Amniotic epithelial cell (primary cell): ENCODE measurements at regions not wholly inside any gene's neighbourhood (a gene's known extent, or its start where the extent isn't known, plus 50 kb on each side); places are given as distances from the start of the nearest gene placed in this dataset.

ENCODE experiments used
- DNase-seq: peaks from one replicate; pipeline ENCODE4 v3.0.0-alpha.2; 2010; ENCODE audit warnings: low read depth

DNA sequence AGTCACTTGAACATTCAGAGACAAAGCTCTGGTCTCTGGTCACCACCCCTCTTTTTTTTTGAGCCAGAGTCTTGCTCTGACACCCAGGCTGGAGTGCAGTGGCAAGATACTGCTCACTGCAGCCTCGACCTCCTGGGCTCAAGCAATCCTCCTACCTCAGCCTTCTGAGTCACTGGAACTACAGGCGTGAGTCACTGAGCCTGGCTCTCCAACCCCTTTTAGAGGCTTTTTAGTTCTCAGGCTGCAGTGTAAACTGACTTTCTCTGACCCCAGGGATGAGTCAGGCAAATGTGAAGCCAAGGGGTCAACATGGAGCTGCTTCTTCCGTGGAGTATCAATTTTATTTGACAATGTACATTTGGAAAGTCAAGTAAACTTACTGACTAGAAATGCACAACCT lies 229.2 kb downstream of the PTTG2 start:
- peak; percentile 82 for DNase-seq

DNA sequence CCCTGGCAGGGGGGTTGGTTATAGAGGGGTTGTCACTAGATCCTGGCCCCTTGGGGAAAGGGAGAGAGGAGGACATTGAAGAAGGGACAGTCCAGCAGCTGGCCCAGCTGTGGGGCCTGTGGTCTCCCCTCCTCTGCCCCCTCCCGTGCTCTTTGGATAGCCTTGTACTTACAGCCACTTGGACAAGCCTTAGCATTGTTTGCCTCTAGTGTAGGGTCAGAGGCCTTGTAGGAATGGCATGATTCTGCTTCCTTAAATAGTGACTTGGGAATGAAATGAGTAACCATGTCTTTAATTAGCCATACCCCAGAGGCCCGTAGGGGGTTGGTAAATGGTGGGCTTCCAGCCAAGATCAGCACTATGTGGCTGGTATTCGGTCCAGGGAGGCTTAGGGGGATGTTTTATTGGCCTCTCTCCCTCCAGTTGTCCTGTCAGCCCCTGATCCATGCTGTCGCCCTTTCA lies 230.6 kb downstream of the PTTG2 start:
- peak; percentile 21 for DNase-seq

DNA sequence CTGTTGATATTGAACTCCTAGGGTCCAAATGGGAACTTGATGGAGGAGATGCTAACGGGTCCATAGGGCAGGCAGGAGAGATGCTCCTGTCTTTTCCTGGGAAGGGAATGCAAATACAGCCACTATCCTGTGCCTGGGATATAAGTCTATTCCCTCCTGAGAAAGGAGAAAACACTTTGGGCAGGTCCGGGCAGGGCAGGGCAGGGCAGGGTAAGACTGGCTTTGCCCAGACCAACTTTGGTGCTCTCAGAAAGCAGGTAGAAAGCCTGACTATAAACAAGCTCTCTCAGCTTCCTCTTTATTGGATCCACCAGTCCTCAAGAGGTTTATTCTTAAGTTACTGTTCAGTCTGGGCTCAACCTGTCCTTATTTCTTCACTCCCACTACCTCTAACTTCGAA lies 232.3 kb downstream of the PTTG2 start:
- DNase-seq, result no peak

DNA sequence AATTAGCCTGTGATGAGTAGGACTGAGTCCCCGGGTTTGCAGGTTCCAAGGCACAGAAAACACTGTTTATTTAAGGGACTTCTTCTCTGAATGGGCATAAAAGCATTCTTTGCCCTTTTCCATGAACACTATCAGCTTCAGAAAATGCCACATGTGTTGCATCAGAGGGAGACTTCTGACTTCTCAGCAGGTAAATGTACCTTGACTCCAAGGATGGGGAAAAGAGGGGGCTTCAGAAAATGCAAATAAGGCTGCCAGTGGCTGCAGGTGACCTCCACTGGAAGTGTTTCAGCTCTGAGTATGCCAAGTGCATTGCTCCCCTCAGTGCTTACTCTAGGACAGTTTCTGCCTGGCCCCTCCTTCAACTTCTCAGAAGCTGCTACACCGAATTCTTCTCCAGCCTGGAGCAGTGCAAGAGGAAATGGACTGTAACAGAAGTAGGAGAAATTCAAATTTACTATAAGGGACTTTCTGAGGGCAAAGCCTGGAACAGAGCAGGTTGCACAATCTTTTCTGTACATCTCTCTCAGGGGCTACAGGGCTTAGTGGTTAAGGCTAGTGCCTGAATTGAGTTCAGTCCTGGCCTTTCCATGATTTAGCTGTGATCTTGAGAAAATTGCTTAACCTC lies 233.2 kb downstream of the PTTG2 start:
- peak; percentile 46 for DNase-seq

DNA sequence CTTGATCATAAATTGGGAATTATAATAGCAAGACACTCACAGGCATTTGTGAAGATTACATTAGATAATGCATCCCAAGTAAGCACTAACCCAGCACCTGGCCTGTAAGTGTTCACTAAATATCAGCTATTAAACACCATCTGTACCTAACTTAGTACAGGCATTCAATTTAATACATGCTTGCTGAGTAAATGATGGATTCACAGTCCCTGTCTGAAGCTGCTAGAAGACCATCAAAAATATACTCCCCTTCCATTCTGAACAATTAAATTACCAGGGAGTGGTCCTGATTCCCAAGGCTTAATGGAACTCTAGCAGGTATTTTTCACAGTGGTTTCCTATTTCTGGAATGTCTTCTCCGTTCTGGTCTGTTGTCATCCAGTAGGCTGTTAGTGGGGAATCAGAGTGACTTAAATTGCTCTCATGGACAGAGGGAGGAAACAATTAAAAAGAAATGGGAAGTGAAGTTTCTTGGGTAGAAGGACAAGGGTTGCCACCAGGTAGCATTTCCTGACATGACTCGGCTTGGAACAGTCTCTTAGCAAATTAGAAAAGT lies 233.9 kb downstream of the PTTG2 start:
- DNase-seq, result no peak

DNA sequence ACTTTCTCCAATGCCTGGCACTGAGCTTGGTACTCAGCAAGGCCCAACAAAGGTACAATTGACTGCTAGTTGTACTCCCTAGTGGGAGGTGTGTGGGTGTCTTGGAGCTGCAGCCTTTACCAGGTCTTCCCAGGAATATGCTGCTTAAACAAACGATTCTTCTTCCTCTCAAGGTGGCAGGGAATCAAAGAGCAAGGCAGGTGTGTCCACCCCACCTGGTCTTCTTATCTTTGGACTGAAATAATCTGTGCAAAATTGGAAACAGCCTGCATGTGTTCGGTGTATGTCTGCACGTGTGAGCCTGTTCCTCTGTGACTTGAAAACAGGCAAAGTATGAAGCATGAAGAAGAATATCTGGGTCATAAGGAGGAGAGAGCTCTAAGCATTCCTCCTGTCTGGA lies 235.3 kb downstream of the PTTG2 start:
- no peak for DNase-seq

DNA sequence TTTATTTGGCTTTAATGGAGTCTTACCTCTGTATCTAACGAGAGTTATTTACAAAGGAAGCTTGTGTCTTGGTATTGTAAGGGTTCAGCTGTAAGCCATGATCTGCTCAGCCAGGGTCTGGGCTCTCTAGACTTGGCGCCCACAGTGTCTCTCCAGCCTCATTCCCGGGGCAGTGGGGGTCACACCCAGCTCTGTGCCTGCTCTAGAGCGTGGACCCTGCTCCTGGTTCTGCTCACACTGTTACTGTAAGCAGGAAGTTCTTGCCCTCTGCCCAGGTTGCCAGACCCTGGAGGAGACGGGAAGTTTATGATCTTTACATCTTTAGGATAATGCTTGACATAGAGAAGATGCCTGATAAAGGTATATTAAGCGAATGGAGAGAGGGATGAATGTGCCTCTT lies 235.7 kb downstream of the PTTG2 start:
- no peak for DNase-seq

DNA sequence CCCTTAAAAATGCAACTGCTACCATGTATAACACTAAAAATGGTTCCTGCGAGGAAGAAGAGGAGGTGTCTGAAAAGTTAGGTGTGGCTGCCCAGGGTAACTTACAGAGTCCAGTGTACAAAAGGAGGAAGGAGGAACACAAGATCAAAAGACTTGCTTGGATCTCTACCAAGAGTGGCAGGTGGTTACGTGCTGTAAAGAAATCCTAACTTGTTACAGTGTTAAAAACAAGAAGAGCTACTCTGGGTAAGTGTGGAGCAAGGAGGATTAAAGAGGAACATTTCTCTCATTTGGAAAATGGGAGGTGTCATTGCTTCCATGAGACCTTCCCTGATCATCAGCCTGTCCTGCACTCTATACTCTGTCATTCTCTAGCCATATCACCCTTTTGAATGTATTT lies 242.0 kb downstream of the PTTG2 start:
- no peak for DNase-seq

DNA sequence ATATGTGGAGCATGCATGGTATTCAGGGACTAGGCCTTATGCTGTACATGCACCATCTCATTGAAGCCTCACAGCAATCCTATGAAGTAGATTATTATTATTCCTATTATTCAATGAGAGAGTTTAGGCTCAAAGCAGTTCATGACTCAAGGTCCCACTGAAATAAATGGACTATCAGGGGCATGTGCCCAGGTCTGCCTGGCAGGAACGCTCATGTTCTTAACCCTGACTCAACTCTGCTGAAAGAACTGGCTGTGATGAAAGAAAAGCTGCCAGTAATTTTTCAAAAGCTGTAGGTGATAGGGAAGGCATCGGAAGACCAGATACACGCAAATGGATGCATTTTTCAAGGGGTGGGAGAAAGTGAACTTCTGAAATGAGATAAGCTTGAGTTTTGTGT lies 243.4 kb downstream of the PTTG2 start:
- DNase-seq, result no peak

DNA sequence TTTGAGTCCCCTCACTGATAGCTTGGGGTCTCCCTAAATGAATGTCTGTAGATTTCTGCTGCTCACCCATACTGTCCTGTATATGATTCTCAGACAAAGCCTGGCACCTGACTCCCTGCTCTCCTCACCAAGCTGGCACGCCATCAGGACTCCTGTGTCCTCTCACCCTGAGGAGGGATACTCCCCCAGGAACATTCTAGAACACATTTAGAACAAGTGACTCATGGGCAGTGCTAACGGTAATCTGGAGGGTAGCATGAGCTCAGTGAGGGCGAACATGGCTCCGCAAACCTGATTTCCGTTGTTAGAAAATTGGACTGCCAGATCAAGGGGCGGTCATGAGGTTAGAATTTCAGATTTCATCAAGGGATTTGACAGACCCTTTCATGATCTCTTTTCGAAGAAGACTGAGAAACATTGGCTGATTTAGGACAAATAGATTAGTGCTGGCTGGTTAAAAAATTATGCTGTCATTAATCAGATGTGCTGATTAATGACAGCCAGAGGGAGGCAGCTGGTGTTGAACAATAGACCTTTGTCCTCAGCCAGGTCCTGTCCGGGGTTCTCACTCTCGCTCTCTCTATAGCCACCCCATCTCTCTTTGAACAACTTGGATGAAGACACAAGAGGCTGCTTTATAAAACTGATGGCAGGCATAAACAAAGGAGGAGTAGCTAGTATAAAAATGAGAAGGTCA lies 244.3 kb downstream of the PTTG2 start:
- no peak for DNase-seq

DNA sequence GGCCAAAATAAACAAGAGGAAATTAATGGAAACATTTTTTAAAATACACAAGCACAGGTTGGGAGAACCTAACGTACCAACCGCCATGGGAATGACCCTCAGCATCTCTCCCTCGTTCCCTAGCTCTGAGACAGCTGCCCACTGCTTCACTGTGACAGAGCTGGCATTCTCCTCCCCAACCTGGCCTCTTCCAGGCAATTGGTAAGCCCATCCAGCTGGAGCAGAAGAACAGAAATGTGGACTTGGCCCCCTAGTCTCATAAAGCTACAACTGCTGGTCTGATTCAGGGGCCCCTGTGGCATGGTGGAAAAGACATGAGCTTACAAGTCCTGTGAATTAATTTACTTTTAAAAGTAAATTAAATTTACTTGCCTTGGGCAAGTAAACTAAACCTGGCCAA lies 245.1 kb downstream of the PTTG2 start:
- no peak for DNase-seq

DNA sequence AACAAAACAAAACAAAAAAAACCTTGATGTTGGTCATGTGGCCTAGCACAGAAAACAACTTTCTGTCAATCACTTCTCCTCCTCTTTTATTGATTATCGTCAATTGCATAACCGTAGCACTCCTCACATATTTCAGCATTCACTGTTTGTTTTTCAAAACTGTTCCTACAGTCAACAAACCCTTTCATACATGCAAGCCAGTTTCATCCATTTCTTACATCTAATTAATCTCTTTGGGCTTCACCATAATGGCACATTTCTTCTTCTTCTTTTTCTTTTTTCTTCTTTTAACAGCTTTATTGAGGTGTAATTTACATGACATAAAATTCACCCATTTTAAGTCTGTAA lies 246.9 kb downstream of the PTTG2 start:
- DNase-seq, result no peak

DNA sequence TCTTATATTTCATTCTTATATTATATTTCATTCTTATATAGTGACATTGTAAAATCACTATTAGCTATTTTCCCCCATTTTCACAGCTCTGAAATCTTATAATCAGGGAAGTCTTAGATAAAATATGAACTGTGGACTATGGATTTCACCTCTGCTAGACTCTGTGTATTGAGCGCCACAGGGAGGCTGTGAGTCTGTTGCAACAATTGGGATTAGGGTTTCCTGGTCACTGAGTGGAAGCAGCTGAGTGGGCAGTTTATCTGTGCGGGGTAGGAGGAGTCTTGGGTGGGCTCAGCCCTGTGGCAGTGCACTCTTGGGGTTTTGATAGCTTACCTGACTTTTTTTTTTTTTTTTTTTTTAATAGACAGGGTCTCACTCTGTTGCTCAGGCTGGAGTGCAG lies 249.5 kb downstream of the PTTG2 start:
- DNase-seq, result no peak

DNA sequence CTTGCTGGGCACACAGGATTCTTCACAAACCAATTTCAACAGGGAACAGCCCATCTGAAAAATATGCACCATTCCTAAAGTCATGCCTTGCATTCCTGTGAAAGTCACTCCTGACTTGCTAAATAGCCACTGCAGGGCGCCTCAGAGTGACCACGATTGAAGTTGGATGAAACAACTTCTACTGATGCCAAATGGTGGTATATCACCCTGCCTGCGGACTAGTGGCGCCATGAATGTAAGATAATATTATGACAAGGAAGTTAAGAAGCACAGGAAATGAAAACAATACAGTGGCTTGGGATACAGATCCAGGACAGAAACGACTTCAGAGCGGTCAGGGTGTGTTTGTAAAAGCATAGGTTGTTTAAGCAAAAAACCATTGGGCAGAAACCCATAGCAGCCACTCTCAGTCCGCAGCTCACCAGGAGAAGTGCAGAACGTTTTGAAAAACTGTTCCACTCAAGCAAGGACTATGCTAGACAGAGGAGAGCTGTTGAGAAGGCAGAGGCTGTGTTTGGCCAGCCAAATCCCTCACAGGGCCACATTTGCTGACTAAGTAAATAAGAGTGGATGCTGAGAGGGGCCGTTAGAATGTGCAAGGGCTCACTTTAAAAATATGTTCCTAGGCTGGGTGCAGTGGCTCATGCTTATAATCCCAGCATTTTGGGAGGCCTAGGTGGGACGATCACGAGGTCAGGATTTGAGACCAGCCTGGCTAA lies 250.4 kb downstream of the PTTG2 start:
- DNase-seq, result no peak

DNA sequence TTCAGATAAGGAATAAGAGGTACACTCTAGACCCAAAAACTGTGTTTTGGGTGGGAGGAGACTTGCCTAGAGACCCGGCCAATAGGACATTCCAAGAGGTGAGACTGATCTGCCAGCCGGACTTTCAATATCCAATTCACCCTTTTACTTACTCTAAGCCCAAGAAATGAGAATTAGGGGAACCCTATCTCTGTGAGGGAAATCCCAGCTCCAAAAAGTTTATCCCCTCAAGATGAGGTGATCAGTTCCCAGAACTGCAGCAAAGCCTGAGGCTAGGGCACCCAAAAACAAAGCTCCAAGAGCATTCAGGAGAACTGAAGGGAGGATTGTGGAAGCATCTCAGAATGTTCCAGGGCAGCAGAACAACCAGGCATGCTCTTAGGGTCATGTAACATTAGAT lies 251.7 kb downstream of the PTTG2 start:
- no peak for DNase-seq

DNA sequence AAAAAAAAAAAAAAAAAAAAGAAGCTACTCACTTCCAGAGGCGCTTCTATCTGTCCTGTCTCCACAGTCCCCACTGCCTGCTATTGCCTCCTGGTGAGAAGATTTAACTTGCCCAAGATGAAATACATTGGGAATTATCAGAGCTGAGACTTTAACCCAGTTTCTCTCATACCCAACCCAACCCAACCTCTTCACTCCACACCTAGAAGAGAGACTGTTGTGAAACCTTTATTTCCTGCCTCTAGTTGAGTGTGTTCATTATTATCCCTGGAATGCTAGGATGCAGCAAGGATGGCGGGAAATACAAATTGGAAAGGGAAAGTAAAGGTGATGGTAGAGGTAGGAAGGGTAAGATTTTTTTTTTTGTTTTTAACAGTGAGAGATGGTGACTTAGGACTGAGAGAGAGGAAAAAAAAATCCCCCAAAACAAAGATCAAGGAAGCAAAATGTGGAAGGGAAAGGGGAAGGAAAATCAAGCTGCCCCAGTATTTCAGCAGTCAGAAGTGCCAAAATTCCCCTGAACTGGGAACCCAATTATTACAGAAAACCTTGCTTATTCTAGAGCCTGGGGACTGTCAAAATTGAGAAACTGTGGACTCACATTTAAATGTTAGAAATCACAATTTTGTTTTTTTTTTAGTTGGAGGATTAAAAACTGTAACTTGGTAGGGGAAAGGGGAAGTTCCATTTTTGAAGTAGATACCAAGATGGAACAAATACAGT lies 253.0 kb downstream of the PTTG2 start:
- no peak for DNase-seq

DNA sequence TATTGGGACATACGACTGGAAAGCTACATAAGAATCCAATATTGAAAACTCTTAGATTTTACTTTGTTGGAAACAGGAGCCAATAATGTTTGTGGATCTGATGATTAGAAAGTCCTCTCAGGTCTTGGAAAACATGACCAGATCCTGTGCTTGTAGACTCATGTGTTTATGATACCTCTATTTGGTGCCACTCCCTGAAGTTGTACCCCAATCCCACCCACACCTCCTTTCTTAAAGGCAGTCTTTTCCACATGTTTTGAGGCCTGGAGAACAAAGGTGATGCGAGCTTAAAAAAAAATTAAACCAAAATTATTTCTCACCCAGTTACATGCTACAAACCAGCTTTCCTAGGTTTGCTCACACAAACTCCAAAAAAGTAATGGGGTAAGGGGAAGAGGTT lies 262.7 kb downstream of the PTTG2 start:
- no peak for DNase-seq

DNA sequence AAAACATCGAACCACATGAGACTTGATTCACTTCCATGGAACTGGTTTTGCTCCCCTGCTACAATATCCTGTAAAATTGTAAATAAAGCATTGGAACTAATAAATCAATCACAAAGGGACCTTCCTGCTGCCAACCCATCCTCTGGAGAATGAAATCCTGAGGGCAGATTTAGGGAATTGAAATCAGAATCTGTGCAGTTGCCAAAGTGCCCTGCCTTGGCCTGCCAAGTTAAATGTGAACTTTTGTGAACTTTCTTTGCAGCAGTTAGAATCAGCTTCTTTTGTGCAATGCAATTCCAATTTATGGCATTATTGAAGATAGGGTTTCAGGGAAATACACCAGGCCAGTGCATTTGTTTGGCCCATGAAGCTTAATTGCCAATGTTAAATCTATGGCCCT lies 263.1 kb downstream of the PTTG2 start:
- DNase-seq, result no peak

DNA sequence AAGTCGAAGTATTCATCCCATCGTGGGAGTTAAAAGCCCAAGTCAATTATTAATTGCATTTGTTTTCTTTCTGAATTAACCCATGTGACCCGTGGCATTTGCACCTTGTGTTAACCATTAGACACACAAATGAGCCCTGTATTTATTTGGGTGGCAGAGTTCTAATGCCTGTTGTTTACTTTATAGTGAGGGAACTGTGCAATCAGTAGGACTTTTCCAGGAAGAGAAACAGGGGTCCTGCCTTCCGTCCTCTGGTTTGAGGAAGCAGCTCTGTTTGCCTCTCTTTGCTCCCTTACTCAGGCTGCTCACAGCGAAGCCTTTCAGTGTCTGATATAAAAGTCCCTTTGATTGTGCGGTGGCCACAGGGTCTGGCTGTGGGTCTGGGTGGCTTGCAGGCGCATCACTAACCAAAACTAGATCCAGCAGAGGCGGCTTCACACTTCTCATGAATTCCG lies 263.6 kb downstream of the PTTG2 start:
- DNase-seq, result no peak

DNA sequence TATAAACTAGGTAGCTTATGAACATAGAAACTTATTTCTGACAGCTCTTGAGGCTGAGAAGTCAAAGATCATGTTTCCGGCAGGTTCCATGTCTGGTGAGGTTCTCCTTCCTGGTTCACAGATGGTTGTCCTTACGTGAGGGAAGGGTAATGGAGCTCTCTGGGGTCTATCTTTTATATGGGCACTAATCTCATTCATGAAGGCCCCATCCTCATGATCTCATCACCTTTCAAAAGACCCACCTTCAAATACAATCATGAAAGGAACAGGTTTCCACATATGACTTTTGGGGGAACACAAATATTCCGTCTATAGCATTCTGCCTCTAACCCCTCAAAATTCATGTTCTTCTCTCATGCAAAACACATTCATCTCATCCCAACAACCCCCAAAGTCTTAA lies 264.7 kb downstream of the PTTG2 start:
- DNase-seq, result no peak

DNA sequence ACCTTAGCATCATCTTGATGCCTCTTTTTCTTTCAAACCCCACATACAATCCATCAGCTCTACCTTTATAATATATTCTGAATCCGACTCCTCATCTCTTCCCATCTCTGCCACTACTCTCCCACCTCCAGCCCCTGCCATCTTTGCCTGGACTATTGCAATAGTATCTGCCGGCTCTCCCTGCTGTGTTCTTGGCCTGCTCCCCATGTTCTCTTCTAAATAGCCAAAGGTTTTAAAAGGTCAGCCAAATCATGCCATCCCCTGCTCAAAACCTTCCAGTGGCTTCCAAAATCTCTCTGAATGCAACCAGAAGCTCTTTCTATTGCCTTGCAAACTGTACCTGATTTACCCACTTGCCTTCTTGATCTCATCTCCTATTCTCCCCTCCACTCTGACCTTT lies 266.0 kb downstream of the PTTG2 start:
- DNase-seq, result no peak

DNA sequence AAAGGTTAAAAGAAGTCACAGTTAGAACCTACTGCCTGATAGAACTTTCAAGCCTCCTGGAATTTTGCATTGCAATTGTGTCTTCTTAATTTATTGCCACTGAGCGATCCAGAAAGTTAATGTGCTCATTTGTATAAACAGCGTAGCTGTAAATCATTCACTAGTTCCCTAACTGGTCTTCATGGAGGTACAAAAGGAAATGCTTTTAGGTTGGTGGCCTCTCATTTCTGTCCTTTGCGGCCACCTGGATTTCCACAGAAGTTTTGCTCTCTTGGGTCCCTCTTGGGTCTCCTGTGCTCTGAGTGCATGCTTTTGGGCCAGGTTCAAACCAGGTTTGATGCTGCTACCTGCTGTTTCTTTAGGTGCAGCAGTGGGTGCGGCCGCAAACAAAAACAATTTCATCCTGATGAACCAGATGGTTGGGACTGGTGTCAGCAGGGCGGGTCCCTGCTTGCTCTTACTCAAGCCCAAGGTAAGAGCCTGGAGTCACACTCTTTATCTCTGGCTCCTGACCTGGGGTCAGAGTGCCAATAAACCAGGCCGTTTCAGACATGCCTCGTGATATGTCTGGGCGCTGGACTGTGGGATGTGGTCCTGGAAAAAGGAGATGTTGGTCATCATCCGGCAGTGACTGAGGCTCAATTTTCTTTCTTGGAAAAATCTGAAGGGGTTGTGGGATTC lies 270.1 kb downstream of the PTTG2 start:
- DNase-seq, result no peak
